B cell (primary cell): ENCODE measurements at regions not wholly inside any gene's neighbourhood (a gene's known extent, or its start where the extent isn't known, plus 50 kb on each side); places are given as distances from the start of the nearest gene placed in this dataset.

ENCODE experiments used
- ATAC-seq: fragments of 200-7000 bp; cut with Tn5 transposase; one replicate; pipeline ENCODE4 v1.10.0; 2021; ENCODE audit warnings: low read depth, mild to moderate bottlenecking, moderate number of reproducible peaks, moderate library complexity
- CTCF ChIA-PET: fragments of 350-600 bp; sonication (Branson Sonifier 250); formaldehyde crosslinking; loops from one replicate; lab custom pipeline; 2021; ENCODE audit warnings: antibody characterized with exemption, inconsistent platforms; lab: Charles Lee
- POLR2A ChIA-PET: fragments of 350-600 bp; sonication (Branson Sonifier 250); formaldehyde crosslinking; loops from one replicate; lab custom pipeline; 2021; ENCODE audit warnings: antibody characterized with exemption; lab: Charles Lee
- DNase-seq: peaks from one replicate; pipeline ENCODE4 v3.0.0; 2013
- H2AFZ ChIP-seq: 2 replicates; pipeline ENCODE4 v1.6.1; 2012; ENCODE audit warnings: mild to moderate bottlenecking, low read depth, low read length; ENCODE audit not compliant: insufficient read depth, poor library complexity, severe bottlenecking
- H3K27ac ChIP-seq, 2 donors: 1 replicate in 1 of 2; 2 replicates in 1 of 2; pipeline ENCODE4 v1.5.1; 2012 to 2013; ENCODE audit warnings: low read length in 2 of 2, mild to moderate bottlenecking in 2 of 2, moderate library complexity in 1 of 2
- H3K27me3 ChIP-seq, 4 experiments: fragments of 200-600 bp in 1 of 4; sonication (generic) in 1 of 4; replicated peaks in 1 of 4; 1 replicate in 2 of 4; 2 replicates in 2 of 4; pipeline versions ENCODE4 v1.6.1 to v1.7.0; 2013 to 2016; ENCODE audit warnings: low read length in 3 of 4, mild to moderate bottlenecking in 2 of 4, mixed read lengths in 1 of 4, moderate library complexity in 1 of 4; ENCODE audit not compliant: insufficient read depth in 4 of 4, control insufficient read depth in 3 of 4; ENCODE audit errors: control extremely low read depth in 1 of 4
- H3K36me3 ChIP-seq, 2 experiments: replicated peaks in 1 of 2; 1 replicate in 1 of 2; 2 replicates in 1 of 2; pipeline versions ENCODE4 v1.6.1 to v1.7.1; 2013; ENCODE audit warnings: low read length in 1 of 2; ENCODE audit not compliant: insufficient read depth in 2 of 2, control insufficient read depth in 1 of 2; ENCODE audit errors: control extremely low read depth in 1 of 2, extremely low read depth in 1 of 2
- H3K4me1 ChIP-seq, 2 donors: fragments of 200-600 bp in 1 of 2; sonication (generic) in 1 of 2; 1 replicate in 1 of 2; 2 replicates in 1 of 2; pipeline versions ENCODE4 v1.5.1 to v1.6.1; 2013 to 2017; ENCODE audit warnings: low read length in 2 of 2; ENCODE audit not compliant: control insufficient read depth in 2 of 2, insufficient read depth in 2 of 2
- H3K4me2 ChIP-seq: replicated peaks from 2 replicates; pipeline ENCODE3; 2012; ENCODE audit warnings: mild to moderate bottlenecking, low read depth, low read length; ENCODE audit not compliant: poor library complexity, severe bottlenecking
- H3K4me3 ChIP-seq, 5 experiments: fragments of 200-600 bp in 1 of 5; sonication (generic) in 1 of 5; 1 replicate in 3 of 5; 2 replicates in 2 of 5; pipeline versions ENCODE4 v1.5.1 to v1.7.0; 2011 to 2016; ENCODE audit warnings: low read length in 4 of 5, mild to moderate bottlenecking in 4 of 5, low read depth in 2 of 5, control low read depth in 1 of 5, moderate library complexity in 1 of 5; ENCODE audit not compliant: insufficient read depth in 1 of 5; ENCODE audit errors: control extremely low read depth in 1 of 5, extremely low read depth in 1 of 5
- H3K79me2 ChIP-seq: fragments of 200-600 bp; sonication (generic); one replicate; pipeline ENCODE4 v1.6.0; 2016; ENCODE audit warnings: low read length; ENCODE audit not compliant: control insufficient read depth, insufficient read depth
- H3K9ac ChIP-seq: fragments of 200-600 bp; sonication (generic); 2 replicates; pipeline ENCODE4 v1.6.1; 2017; ENCODE audit warnings: mild to moderate bottlenecking, low read length, moderate library complexity
- H3K9me3 ChIP-seq, 3 donors: one replicate each; pipeline versions ENCODE4 v1.6.1 to v1.7.1; 2013; ENCODE audit warnings: low read length in 2 of 3; ENCODE audit not compliant: control insufficient read depth in 2 of 3, insufficient read depth in 1 of 3; ENCODE audit errors: control extremely low read depth in 1 of 3
- H4K20me1 ChIP-seq: 2 replicates; pipeline ENCODE4 v1.6.0; 2012; ENCODE audit warnings: mild to moderate bottlenecking, low read length; ENCODE audit not compliant: insufficient read depth, control insufficient read depth, poor library complexity, severe bottlenecking
- H3K27ac Mint-ChIP-seq: one replicate; pipeline ENCODE4 v1.8.0; 2021; ENCODE audit warnings: mixed read lengths
- H3K27me3 Mint-ChIP-seq: one replicate; pipeline ENCODE4 v1.8.0; 2021; ENCODE audit warnings: mixed read lengths
- H3K4me1 Mint-ChIP-seq: one replicate; pipeline ENCODE4 v1.8.0; 2021; ENCODE audit warnings: mixed read lengths
- H3K4me3 Mint-ChIP-seq: one replicate; pipeline ENCODE4 v1.8.0; 2021; ENCODE audit warnings: mixed read lengths
- H3K9me3 Mint-ChIP-seq: one replicate; pipeline ENCODE4 v1.8.0; 2022; ENCODE audit warnings: mixed read lengths; ENCODE audit not compliant: insufficient read depth
- CTCF ChIP-seq: fragments of 200-600 bp; IDR thresholded peaks from one replicate; pipeline ENCODE4 v1.8.0; 2022; ENCODE audit warnings: antibody characterized with exemption, mild to moderate bottlenecking
- EZH2 ChIP-seq: IDR thresholded peaks from 2 replicates; pipeline ENCODE4 v1.6.1; 2012; ENCODE audit warnings: borderline replicate concordance, low read depth, mild to moderate bottlenecking, moderate library complexity, low read length; ENCODE audit not compliant: insufficient read depth, poor library complexity, severe bottlenecking
- WGBS: methylation state at CpG from one replicate; pipeline ENCODE4 v1.1.5; 2013; ENCODE audit warnings: missing lambda C conversion rate; ENCODE audit not compliant: insufficient coverage; 5-methylcytosine and 5-hydroxymethylcytosine counted together
- intact Hi-C: fragments of 100-400 bp; cut with micrococcal nuclease; formaldehyde crosslinking; loops from one replicate; pipeline ENCODE4 v1.10.0; 2022

DNA sequence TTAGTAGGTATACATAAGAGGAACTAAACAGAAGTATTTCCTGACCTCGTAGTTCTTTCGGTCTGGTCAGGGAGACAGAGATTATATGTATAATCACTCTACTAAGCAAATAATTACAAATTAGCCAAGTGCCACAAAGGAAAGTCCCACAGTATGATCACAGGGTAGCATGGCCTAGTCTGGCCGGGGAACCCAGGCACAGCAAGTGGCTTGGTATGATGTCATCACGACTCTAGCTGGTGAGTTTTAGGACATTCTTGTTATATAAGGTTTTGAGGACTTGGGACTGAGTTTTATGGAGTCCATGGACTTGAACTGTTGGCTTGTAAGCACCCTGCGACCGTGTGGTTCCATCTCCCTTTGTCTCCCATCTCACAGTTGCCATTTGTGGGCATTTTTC, 316.5 kb upstream of the ZFHX3 start:
- H3K4me3 Mint-ChIP-seq: no peak overlapping the region
- POLR2A ChIA-PET: no interaction called here
- Histone ChIP-seq H4K20me1 (no peaks in the 10 kb centered on the region), H3K79me2 (no peaks in the 10 kb centered on the region), H3K27ac (no peak overlapping the region), H3K9me3 (no peaks in the 10 kb centered on the region), H3K9ac (no peak overlapping the region), H3K4me3 (no peak overlapping the region), H3K4me1 (no peaks in the 10 kb centered on the region), H3K36me3 (no peaks in the 10 kb centered on the region), H3K27me3 (no peaks in the 10 kb centered on the region), H2AFZ (no peak overlapping the region), H3K4me2 (no peak overlapping the region)
- intact Hi-C loops: no loop called here
- DNase-seq (no peak), ATAC-seq (no peak)
- no peaks in the 10 kb centered on the region for H3K27me3 Mint-ChIP-seq
- H3K4me1 Mint-ChIP-seq: no peaks in the 10 kb centered on the region
- 60% methylated on average over 2 of the region's 6 CpGs for WGBS
- no peak for TF ChIP-seq EZH2
- no peak for TF ChIP-seq CTCF
- CTCF ChIA-PET: no interaction called here
- H3K9me3 Mint-ChIP-seq: no peaks in the 10 kb centered on the region
- H3K27ac Mint-ChIP-seq: no peak overlapping the region

DNA sequence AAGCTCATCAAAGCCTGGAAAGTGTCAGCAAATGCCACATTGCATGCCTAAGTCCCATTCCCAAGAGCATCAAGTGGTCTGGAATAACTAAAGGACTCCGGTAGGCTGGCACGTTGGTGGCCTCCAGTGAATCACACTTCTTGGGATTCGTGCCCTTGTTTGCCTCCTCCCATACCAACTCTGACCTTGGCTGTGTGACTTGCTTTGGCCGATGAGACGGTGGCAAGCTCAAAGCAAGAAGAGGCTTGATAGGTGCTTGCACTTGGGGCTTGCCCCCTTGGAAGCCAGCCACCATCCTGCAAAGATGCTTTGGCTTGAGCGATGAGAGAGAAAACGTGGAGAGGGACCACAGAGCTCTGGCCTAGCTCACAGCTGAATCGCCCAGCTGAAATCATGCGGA, 313.1 kb upstream of the ZFHX3 start:
- no peak for ATAC-seq
- DNase-seq: no peak
- TF ChIP-seq CTCF: no peak
- no peak for TF ChIP-seq EZH2
- Histone ChIP-seq H4K20me1 (no peaks in the 10 kb centered on the region), H3K4me1 (no peaks in the 10 kb centered on the region), H3K4me3 (no peak overlapping the region), H3K36me3 (no peaks in the 10 kb centered on the region), H3K27ac (no peak overlapping the region), H3K27me3 (no peaks in the 10 kb centered on the region), H3K4me2 (no peak overlapping the region), H2AFZ (no peak overlapping the region), H3K9me3 (no peaks in the 10 kb centered on the region), H3K79me2 (no peaks in the 10 kb centered on the region), H3K9ac (no peak overlapping the region)
- WGBS: 91% methylated on average over 7 of the region's 9 CpGs
- H3K27me3 Mint-ChIP-seq: no peaks in the 10 kb centered on the region
- no peak overlapping the region for H3K27ac Mint-ChIP-seq
- CTCF ChIA-PET: no interaction called here
- H3K4me3 Mint-ChIP-seq: no peak overlapping the region
- POLR2A ChIA-PET: no interaction called here
- intact Hi-C loops: no loop called here
- H3K9me3 Mint-ChIP-seq: no peaks in the 10 kb centered on the region
- H3K4me1 Mint-ChIP-seq: no peaks in the 10 kb centered on the region
